ENCODE measurements at regions not wholly inside any gene's neighbourhood (a gene's known extent, or its start where the extent isn't known, plus 50 kb on each side); places are given as distances from the start of the nearest gene placed in this dataset.

DNA sequence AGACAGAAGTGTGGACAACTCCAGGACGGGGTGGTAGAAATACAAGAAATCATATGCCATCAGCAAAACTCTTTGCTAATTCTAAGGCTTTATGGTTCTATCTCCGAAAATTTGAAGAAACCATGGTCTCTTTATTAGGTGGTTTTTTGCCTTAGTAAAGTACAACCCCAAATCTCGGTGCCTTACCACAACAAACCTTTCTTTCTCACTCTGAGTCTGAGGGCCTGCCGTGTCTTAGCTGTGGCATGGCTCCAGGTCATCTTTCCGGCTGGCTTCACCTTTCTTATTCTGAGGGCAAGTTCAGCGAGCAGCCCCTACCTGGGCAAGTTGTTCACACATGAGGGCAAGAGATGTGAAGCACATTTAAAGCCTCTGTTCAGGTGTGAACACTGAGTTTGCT, 280.6 kb downstream of the TTLL7 start:
- DNase-seq, result no peak

GRCh38 chr1:83717785-83718184, 281.1 kb downstream of the TTLL7 start:
- DNase-seq, result no peak

GRCh38 chr1:83716641-83717040, 282.3 kb downstream of the TTLL7 start:
- no peak for DNase-seq

DNA sequence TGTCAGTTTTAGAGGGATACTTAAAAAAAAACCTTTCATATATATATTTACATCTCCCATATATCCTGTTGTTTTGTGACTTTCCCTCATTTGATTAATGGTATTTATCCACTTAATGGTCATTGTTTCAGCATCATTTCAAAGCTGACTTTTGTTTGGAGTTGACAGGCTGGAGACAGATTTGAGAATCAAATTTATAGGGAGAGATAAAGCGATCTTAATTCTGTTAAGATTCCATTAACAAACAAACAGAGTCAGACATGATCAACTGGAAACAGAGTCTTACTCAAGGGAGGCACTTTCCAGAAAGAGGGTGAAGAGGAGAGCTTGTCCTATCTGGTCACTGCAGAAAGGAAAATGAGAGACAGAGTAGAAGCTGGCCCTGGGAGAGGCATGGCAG, 283.4 kb downstream of the TTLL7 start:
- no peak for DNase-seq

DNA sequence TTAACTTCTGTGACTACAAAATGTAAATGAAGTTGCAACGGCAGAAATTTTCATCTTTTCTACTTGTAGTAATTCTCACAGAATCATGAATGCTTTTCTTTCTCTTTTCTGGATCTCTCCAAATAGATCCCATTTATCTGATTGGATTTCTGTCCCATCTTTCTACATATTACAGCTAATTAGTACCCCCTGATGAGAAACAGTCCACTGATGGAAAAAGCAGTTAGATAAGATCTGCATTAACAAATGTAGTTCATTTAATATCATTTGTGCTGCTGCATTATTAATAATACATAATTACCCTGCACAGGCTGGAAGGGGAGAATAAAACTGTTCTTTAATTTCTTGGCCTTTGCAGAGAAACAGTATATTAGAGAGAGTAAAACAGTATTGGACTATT, 289.3 kb downstream of the TTLL7 start:
- no peak for DNase-seq

- DNase-seq, result no peak
Observed at GRCh38 chr1:83706354-83706938, 292.5 kb downstream of the TTLL7 start.

DNA sequence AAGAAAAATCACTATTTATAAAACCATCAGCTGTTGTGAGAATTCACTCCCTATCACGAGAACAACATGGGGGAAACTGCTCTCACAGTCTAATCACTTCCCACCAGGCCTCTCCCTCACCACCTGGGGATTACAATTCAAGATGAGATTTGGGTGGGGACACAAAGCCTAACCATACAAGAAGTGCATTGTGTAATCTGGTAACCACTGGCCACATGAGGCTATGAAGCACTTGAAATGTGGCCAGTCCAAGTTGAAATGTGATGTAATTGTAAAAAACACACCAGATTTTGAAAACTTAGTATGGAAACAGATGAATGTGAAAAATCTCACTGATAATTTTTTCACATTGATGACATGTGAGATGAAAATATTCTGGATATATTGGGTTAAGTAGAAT, 293.8 kb downstream of the TTLL7 start:
- DNase-seq, result no peak

DNA sequence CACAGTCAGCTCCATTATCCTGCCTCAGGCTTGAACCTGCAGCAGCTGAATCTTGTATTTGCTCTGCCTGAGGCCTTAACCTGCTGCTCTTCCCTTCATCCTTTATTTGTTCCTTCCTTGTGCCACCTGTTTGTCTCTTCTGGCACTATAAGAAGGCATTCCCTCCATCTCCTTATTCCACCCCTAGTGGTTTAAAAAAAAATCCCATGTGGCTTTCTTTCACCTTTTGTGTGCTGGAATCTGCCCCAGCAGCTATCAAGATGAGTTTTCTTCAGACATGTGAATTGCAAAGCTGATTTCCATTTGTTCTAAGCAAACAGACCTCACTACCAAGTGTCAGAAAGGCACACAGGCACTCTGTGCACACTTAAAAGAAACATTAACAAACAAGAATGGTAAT, 294.6 kb downstream of the TTLL7 start:
- no peak for DNase-seq

- no peak for DNase-seq
Observed at GRCh38 chr1:83702356-83702755, 296.6 kb downstream of the TTLL7 start.

DNA sequence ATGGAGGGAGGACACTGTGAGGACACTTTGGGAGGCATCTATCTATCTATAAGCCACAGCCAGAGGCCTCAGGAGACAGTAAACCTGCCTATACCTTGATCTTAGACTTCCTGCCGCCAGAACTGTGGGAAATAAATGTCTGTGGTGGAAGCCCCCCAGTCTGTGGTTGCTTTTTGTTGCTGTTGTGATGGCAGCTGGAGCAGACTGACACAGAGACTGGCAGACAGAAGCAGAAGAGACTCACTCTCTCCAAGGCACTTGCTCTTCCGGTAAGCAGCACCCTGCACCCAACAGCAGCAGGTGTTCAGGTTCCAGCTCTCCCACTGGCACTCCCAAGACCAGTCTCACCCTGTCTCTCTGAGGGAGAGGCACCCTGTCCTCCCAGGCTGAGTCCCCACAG, 297.6 kb downstream of the TTLL7 start:
- no peak for DNase-seq

DNA sequence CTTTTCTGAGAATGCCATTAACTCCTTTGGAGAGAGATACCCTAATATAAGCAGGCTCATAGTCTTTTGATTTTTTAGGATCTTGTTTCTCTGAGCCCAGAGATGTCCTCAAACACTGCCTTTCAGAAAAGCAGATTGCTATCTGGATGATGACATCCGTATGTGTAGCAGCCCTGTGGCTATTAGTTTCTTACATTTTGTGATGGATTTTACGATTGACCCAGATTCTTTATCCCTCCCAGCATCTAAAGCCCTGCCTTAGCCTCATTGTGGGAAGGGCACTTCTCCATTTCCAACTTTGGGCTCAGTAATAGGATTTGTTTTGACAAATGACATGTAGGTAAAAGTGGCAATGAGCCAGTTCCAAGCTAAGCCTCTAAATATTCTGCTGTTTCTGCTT, 300.3 kb downstream of the TTLL7 start:
- no peak for DNase-seq

GRCh38 chr1:83697961-83698360, 301.0 kb downstream of the TTLL7 start:
- DNase-seq, result no peak

- DNase-seq, result no peak
Observed at GRCh38 chr1:83697220-83697619, 301.7 kb downstream of the TTLL7 start.

GRCh38 chr1:83694449-83694848, 304.5 kb downstream of the TTLL7 start:
- DNase-seq, result no peak

DNA sequence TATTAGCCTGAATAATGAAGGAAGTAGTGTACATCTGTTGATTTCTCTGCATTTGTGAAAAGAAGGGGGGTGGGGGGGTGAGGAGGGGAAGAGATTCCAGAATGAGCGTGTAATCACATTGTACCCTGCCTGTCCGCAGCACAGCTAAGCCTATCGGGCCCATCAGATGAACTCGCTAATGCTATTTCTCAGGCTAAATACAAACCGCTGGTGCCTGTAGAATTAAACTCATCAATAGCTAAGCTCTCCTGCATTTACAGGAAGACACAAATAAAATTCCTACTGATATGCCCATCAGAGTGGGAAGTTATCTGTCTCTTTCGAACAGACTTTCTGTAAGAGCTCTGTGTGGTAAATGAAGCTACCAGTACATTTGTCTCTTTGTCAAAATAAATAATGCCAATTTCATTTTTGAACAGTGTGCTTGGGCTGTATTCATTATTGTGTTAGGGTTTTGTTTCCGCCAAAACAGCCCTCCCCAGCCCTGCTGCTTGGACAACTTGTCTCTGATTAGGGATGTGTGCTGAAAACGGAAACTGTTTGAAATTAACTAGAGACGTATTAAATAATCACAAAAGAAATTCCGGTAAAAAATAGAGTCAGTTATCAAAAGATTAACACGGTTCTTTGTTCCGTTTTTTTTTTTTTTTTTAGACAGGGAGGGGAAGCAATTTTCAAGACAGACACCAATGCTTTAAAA, 305.4 kb downstream of the TTLL7 start:
- DNase-seq, result peak; percentile 2

DNA sequence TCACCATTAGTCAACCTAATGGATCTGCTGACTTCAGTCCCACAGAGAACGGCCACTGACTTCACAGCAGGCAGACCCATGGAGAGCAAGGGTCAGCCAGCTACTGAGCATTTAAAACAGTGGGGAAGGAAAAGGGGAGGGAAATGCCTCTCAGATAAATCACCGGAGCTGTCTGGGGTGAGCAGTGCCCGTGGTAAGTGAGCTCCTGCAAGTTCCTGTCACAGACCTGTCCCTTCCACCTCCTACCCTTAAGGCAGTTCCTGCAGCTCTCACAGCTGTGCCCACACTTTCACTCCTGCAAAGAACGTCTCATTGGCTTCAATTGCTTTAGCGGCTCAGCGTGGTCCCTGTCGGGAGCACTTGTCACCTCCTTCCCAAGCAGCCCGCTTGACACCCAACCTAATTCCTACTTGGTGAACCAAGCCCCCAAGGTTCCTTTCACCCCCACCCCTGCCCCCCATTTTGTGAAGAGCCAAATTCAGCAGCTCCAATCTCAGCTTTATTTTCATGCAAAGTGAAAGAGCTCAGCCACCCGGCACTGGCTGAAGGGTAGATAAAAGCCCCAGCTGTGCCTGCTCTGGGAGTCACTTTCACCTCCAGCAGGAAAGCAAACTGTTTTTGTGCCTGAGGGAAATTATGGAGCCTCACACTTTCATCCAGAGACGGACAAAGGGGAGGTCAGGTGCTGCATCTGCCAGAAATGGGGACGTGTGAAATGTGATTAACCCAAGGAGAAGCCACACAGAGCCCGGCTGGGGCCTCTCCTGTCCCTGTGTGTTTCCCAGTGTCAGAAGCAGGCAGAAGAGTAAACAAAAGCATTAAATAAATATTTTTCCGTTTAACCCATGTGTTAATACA, 306.2 kb downstream of the TTLL7 start:
- peak; percentile 2 for DNase-seq

- DNase-seq, result no peak
Observed at GRCh38 chr1:83691953-83692500, 306.9 kb downstream of the TTLL7 start.

- no peak for DNase-seq
Observed at GRCh38 chr1:83689921-83690868, 308.7 kb downstream of the TTLL7 start.

DNA sequence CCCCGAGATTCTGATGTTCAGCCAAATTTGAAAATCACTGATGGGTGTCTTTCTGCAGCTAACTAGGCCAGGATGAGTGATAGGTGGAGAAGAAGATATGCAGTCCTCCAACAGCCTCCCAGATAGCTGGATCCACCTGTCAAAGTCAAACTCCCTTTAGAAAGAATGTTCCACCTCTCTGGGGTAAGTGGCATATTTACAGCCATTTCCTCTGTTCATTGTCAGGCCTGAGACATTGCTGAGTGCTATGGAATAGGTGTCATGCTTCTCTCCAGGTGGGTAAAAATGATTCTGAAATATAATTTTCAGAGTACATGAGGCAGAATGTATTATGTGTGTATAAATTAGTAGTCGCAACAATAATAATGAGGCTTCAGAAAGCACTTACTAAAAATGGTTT, 316.8 kb downstream of the TTLL7 start:
- no peak for DNase-seq

- DNase-seq, result no peak
Observed at GRCh38 chr1:83676106-83676505, 322.8 kb downstream of the TTLL7 start.

- DNase-seq, result no peak
Observed at GRCh38 chr1:83673312-83673711, 325.6 kb downstream of the TTLL7 start.

GRCh38 chr1:83671586-83671985, 327.3 kb downstream of the TTLL7 start:
- no peak for DNase-seq
